Neural progenitor cell (in vitro differentiated cells): ENCODE measurements at regions not wholly inside any gene's neighbourhood (a gene's known extent, or its start where the extent isn't known, plus 50 kb on each side); places are given as distances from the start of the nearest gene placed in this dataset.

Experiments
- EZH2 ChIP-seq: fragments of 200-600 bp; sonication (generic); IDR thresholded peaks from 2 replicates; pipeline ENCODE4 v1.6.1; 2017; ENCODE audit warnings: antibody characterized with exemption, mild to moderate bottlenecking, moderate library complexity
- EZH2phosphoT487 ChIP-seq: fragments of 200-600 bp; sonication (generic); IDR thresholded peaks from 2 replicates; pipeline ENCODE4 v1.6.1; 2017; ENCODE audit warnings: antibody characterized with exemption
- TF ChIP-seq, protein P1 (sequence below): fragments of 200-600 bp; sonication (generic); IDR thresholded peaks from 2 replicates; pipeline ENCODE4 v1.5.1; 2017; ENCODE audit warnings: antibody characterized with exemption, mild to moderate bottlenecking

GRCh38 chr14:82138431-82138830 is 604.8 kb upstream of the SEL1L start:
- TF ChIP-seq, protein P1, sequence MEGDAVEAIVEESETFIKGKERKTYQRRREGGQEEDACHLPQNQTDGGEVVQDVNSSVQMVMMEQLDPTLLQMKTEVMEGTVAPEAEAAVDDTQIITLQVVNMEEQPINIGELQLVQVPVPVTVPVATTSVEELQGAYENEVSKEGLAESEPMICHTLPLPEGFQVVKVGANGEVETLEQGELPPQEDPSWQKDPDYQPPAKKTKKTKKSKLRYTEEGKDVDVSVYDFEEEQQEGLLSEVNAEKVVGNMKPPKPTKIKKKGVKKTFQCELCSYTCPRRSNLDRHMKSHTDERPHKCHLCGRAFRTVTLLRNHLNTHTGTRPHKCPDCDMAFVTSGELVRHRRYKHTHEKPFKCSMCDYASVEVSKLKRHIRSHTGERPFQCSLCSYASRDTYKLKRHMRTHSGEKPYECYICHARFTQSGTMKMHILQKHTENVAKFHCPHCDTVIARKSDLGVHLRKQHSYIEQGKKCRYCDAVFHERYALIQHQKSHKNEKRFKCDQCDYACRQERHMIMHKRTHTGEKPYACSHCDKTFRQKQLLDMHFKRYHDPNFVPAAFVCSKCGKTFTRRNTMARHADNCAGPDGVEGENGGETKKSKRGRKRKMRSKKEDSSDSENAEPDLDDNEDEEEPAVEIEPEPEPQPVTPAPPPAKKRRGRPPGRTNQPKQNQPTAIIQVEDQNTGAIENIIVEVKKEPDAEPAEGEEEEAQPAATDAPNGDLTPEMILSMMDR, result no peak
- no peak for TF ChIP-seq EZH2
- TF ChIP-seq EZH2phosphoT487, result no peak
